ENCODE measurements at regions not wholly inside any gene's neighbourhood (a gene's known extent, or its start where the extent isn't known, plus 50 kb on each side); places are given as distances from the start of the nearest gene placed in this dataset.
A peak's percentile ranks its signal among the peaks of the same experiment; 100 is the strongest.

DNA sequence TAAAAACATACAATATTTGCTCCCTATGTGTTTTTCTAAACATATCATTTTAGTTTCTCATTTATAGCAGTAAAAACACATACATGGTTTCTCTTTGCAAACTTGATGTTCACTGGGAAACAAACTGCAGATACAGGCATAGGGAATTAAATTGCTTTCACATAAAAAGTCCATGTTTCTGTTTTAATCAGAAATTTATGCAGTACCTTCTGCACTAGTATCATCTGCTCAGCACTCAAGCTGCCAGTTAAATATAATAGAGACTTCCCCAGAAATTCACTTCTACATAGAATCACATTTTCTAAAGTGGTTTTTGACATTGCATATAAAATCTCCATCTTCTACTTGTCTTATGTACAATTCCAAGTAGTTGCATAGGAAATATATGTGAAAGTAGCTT, 1107.3 kb upstream of the NRXN1 start:
- DNase-seq (ENCODE audit: low spot score): no peak

DNA sequence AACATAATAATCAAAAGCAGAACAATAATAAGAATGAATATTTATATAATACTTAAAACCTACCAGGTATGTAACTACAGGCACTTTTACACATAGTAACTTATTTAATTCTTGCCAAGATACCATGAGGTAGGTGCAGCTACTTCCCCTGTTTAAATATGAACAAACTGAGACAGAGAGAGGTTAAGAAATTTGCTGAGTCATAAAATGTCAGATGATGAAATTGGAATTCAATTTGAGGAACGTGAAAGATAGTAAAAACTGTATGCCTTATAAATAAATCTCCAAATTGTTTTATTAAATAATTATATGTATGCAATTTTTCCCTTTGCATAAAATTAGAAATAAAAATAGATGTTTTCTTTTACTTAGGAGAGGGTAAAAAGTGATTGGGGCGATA, 1103.3 kb upstream of the NRXN1 start:
- no peak for DNase-seq (ENCODE audit: low spot score)

DNA sequence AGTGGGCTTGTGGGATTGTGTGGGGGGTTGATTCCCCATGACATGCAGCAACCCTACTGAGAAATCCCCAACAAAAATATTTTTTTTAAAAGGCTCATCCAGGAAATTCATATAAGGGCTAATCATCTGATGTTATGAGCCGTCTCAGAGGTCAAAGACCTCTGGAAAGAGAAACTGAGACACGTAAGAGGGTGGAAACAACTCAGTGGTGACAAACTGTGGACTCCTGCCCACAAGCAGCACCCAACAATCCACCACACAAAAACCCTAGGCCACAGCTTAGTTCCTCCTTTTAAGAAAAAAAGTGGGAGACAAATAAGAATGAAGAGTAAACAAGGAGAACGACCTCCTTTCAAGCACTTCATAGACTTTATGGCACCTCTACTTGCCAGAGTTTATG, 1096.1 kb upstream of the NRXN1 start:
- DNase-seq (ENCODE audit: low spot score): no peak

DNA sequence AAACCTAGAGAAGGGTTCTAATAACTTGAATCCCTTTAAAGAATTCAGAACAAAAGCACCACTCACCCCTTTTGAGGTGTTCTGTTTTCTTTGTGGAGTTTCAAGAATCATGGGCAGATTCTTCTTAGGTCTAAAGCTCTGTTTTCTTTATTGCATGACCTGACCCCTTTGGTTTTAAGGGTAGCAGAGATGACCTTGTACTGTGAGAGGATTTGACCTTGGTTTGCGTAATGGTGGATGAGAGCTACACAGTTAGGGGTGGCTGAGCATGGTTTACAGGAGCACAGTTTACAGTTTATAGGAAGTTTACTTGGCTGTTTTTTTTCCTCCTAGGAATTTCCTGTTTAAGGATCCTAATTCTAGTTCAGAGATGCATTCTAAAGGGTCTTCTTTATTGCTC, 1095.6 kb upstream of the NRXN1 start:
- DNase-seq (ENCODE audit: low spot score): no peak

DNA sequence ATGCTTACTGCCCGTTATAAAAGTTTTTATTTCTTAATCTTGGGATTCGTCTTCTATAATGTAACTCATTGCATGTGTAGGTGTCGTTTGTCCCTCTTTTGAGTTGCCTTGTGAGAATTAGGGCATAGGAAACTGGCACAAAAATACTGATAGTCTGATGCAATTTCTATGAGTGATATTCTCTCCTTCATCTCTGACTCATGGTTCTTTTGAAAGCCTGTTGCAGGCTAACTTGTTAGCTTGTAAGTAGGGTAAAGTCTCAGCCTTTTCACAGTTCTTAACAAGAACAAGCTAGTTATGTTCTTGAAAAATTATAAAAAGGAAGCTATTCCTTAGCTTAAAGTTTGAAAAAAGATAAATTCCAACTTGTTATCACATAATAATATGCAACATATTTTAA, 1085.4 kb upstream of the NRXN1 start:
- no peak for DNase-seq (ENCODE audit: low spot score)

DNA sequence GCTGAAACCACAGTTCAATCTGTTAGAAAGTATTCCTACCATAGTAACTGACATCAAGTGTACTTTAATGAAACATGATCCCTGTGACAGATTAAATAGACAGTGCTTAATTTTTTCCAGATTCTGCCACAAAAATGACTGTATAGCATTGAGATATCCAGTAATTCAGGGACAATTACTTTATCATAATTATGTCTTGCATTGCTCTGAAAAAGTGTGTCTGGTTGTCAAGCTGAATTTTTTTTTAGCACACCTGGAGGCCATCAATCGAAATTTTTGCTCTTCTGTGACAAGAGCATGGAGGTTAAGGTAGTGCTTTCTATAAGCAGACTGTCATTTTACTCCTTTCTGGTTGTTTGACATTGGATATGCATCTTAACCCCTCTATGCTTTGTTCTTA, 1083.8 kb upstream of the NRXN1 start:
- no peak for DNase-seq (ENCODE audit: low spot score)

DNA sequence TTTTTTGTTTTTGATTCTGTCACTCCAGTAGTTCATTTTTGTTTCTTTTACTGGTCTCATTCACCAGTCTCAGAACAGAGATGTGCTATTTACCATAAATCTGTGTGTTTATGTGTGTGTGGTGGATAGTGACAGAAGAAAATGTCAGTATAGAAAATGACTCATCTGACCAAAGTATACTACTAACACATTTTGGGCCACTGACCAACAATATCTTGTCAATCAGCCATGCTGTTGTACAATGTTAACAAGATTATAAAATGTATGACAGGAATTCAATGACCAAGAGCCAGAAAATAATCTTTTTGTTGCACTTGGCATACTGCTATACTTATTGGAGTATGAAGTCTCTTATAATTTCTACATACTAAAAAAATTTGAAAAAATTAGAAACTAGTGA, 1081.4 kb upstream of the NRXN1 start:
- no peak for DNase-seq (ENCODE audit: low spot score)

DNA sequence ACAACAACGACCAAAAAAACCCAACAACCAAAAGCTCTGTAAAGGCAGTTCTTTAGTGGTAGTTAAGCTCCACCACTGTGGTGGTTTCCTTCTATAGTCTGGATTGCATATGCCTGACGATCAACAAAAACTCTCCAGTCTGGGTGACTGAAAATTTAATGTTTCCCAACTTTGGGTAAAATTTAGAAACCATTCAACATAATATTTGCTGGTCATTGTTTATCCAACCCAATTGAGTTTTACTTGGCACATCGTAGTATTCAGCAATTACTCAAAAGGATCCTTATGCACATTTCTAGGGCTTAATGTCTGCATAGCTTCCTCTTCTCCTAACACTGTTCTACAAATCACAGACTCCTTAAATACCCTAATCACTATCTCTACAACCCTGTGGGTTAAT, 1080.2 kb upstream of the NRXN1 start:
- no peak for DNase-seq (ENCODE audit: low spot score)

GRCh38 chr2:52107124-52107523, 1075.2 kb upstream of the NRXN1 start:
- DNase-seq (ENCODE audit: low spot score): no peak

GRCh38 chr2:52097071-52097470, 1065.1 kb upstream of the NRXN1 start:
- no peak for DNase-seq (ENCODE audit: low spot score)

DNA sequence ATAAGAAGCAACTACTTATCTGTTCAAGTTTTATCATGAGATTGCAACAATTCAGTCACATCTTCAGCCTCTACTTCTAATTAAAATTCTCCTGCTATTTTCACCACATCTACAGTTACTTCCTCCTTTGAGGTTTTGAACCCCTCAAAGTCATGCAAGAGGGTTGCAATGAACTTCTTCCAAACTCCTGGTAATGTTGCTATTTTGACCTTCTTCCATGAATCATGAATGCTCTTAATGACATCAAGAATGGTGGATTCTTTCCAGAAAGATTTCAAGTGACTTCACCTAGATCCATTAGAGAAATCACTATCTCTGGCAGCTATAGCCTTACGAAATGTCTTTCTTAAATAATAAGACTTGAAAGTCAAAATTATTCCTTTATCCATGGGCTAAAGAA, 1052.8 kb upstream of the NRXN1 start:
- DNase-seq (ENCODE audit: low spot score): no peak

GRCh38 chr2:52083214-52083613, 1051.3 kb upstream of the NRXN1 start:
- DNase-seq (ENCODE audit: low spot score): no peak

GRCh38 chr2:52082646-52083045, 1050.7 kb upstream of the NRXN1 start:
- no peak for DNase-seq (ENCODE audit: low spot score)

DNA sequence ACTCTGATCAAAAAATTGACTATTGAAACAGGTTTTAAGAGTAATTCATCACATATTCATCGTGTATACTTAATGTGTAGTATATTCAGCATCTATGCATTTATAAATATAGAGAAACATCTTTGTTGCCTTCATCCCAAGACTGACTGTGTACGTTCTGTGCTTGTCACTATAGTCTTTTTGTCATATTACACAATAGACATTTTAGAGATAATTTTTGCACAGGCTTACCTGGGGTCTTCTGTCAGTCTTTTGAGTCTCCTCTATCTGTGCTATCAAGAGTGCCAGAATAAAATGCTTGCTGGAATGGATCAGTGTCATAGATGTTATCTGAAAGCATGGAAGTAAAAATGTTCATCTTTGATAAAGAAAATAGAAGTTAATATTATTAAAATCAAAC, 1047.7 kb upstream of the NRXN1 start:
- no peak for DNase-seq (ENCODE audit: low spot score)

DNA sequence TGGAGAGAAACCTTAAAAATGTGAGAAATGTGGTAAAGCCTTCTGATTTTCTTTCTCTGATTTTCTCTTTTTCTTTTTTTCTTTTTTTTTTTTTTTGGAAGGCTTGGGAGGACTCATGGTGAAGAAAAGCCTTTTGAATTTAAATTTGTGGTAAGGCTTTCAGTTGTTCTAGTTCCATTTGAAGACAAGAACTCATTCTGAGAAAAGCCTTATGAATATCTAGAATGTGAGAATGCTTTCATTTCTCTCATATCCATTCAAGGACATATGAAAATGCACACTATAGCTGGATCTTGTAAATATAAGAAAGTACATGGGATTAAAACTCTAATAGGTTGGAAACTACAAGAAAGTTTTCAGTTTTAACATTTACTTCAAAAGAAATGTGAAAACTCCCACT, 1045.2 kb upstream of the NRXN1 start:
- DNase-seq (ENCODE audit: low spot score): no peak

DNA sequence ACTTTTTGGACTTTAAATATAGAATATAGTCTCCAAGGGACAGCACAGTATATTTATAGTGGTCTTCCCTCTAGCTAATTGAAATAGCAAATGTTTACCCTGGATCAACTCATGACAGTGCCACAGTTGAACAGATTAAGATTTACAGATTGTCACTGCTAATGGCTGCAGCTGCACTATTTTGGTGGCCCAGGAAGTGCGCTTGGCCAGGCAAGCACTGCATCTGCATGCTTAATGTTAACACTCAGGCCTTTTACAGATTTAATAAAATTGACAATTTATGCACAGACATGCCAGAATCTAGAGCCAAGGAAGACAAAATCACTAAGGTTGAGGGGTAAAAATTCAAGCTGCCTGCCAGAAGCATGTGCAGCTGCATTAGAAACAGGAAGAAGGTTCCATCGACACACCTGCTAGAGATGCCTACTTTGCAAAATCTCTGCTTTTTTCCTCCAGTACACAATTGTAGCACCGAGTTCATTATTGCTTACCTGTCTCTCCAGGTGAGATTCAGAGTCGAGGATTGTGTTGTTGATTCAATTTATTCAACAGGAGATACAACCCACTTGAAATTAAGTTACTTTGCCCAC, 1042.3 kb upstream of the NRXN1 start:
- DNase-seq (ENCODE audit: low spot score): no peak

DNA sequence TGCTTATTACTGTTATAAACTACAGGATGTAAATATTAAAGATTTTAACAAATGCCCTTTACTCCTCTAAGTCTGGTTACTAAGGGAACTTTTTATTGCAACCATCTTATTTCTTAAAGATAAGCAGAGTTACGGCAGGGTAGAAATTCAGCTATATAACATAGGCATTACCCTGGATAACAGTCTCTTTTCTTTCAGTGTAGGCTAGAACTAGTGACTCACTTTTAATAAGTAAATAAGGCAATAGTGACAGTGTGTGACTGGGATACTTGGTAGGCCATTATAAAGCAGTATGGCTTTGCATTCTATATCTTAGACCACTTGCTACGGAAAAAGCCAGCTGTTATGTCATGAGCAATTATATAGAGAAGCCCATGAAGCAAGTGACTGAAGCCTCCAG, 1041.0 kb upstream of the NRXN1 start:
- DNase-seq (ENCODE audit: low spot score): no peak

DNA sequence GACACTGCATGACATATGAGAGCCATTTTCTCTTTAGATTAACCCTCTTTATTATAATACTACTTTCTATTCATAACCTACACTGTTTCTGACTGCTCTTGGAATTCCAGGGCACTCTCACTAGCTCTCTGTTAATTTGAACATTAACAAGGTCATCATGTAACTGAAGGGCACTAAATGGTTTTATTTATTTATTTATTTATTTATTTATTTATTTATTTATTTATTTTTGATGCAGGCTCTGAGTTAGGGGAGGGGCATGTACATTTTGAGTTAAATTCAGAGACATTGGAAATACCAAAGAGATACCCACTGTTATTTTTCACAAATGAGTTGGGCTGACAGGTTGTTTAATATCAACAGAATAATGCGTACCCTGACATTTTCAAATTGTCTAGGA, 1038.7 kb upstream of the NRXN1 start:
- no peak for DNase-seq (ENCODE audit: low spot score)

DNA sequence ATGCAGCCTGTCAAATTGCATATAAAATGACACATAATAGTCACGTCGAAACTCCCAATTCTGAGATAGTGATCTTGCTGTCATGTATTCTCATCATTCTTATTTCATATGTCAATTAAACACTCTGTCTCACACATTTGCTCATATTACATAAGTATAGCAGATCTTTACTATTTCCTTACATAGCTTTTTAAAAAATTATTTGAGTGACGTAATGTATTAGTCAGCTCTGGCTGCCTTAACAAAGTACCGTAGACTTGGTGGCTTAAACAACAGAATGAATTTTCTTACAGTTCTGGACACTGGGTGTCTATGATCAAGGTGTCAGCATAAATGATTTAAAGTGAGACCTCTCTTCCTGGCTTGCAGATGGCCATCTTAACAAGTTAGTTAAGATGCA, 1032.3 kb upstream of the NRXN1 start:
- no peak for DNase-seq (ENCODE audit: low spot score)

- no peak for DNase-seq (ENCODE audit: low spot score)
Measured at GRCh38 chr2:52054824-52055223, 1022.9 kb upstream of the NRXN1 start.

DNA sequence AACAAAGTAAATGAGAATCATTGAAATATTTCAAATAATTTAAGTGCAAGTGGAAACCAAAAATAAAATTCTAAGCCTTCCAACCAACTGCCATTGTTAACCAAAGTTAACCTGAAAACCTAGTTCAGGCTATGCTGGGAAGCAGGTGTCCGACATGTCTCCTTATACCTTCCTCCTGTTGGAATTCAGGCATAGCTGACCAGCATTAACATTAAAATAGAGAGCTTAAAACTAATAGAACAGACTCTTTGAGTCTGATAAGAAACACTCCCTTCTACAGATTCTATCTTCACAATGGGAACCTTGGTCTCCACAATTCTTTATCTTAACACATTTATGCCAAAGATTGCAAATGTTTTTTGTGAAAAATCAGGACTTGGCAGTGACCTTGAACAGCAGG, 1004.9 kb upstream of the NRXN1 start:
- DNase-seq (ENCODE audit: low spot score): no peak

DNA sequence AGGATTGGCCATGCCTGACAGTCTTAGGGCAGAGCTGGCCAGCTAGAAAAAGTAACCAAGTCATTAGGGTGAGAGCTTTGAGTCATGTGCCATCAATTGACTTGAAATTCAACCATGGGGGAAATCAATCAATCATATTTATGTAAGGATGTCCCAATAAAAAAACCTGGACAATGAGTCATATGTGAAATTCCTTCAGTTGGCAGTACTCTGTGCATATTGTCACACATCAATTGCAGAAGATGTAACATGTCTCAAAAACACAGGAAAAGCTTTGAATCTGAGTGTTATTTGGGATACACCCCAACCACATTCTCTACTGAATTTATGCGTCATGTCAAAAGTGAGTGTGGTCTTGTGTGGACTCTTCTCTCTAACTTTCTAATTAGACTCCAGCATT, 1004.1 kb upstream of the NRXN1 start:
- no peak for DNase-seq (ENCODE audit: low spot score)

GRCh38 chr2:52035391-52035790, 1003.5 kb upstream of the NRXN1 start:
- DNase-seq (ENCODE audit: low spot score): no peak

DNA sequence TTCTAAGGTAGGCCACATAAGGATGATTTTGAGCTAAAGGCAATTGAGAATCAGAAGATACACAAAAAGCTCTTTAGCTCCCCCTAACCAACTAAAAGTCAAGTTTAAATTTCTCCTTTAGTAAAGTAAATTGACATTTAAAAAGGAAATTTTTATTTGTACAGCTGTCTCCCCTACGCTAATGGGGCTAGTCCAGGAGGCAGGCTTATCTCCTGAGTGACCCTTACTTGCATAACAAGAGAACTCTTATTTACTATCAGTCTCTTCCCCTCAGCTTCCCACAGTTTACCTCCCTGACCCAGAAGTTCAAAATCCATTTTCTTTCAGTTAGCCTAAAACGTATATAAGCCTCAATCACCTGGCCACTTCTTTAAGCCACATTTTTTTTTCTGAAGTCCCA, 1002.8 kb upstream of the NRXN1 start:
- no peak for DNase-seq (ENCODE audit: low spot score)

- DNase-seq (ENCODE audit: low spot score): peak; percentile 26
Measured at GRCh38 chr2:52022006-52022405, 990.1 kb upstream of the NRXN1 start.
